Rectal smooth muscle tissue (tissue), 1 donor: ENCODE measurements at regions not wholly inside any gene's neighbourhood (a gene's known extent, or its start where the extent isn't known, plus 50 kb on each side); places are given as distances from the start of the nearest gene placed in this dataset.

ENCODE experiments used
- H3K27ac ChIP-seq: one replicate; pipeline ENCODE4 v1.7.0; 2013; ENCODE audit warnings: low read depth, low read length, inconsistent platforms
- H3K27me3 ChIP-seq: one replicate; pipeline ENCODE4 v1.7.0; 2013; ENCODE audit warnings: low read length; ENCODE audit not compliant: control insufficient read depth, insufficient read depth
- H3K36me3 ChIP-seq: one replicate; pipeline ENCODE4 v1.7.0; 2013; ENCODE audit warnings: low read length; ENCODE audit not compliant: control insufficient read depth, insufficient read depth
- H3K4me1 ChIP-seq: one replicate; pipeline ENCODE4 v1.7.0; 2013; ENCODE audit warnings: low read length; ENCODE audit not compliant: control insufficient read depth, insufficient read depth
- H3K4me3 ChIP-seq: one replicate; pipeline ENCODE4 v1.7.0; 2013; ENCODE audit warnings: low read length
- H3K9ac ChIP-seq: one replicate; pipeline ENCODE4 v1.7.0; 2013; ENCODE audit warnings: low read length

DNA sequence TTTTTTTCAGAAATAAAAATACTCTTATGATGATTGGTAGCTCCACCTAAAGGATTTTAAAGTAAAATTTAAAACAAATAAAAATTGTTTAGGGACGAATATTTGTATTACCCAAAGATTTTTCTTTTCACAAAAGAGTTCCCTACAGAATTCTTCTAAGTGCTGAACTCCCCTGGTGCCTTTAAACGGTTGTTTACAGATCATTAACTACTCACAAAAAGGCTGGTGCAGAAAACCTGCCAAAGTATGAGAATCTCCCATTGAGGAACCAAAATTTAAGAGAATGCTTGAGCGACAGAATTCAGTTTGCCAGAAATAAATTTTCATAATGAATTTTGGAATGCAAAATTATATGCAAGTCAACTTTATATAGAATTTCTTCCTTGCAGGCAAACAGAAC lies 497.8 kb upstream of the NR2F2 start:
- Histone ChIP-seq H3K36me3 (no peaks in the 10 kb centered on the region), H3K9ac (no peak overlapping the region), H3K27ac (no peak overlapping the region), H3K27me3 (no peaks in the 10 kb centered on the region), H3K4me1 (no peaks in the 10 kb centered on the region), H3K4me3 (no peak overlapping the region)

DNA sequence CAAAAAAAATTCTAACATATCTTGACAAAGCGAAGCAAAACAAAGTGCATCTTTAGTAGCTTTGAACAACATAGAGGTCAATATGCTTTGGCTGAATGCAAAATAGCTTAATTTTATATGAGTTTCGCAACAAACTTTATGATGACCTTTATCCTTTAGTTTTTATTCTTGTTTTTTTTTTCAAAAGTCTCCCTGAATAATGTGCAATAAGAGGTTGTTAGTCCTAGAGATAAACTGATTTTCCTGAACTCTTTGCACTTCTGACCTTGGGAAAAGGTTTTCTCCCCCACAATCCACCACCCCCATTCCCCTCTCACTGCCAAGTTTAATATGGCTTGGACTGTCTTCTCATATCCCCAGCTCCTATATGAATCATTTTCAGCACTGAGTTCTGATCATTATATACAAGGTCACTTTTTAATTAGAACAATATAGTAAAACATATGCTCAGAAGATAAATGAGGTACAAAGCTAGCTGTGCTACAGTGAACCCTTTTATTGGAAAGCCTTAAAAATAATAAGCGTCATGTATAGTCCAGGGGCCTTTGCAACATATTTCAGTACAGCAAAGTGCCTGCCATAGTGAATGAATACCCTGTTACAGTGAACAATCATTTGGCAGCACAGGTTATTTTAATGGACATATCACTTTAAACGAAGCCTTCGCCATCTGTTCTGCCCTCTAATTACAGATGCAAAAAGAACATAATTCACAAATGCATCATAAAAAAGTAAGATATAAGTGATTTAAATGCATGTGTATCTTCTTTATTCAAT lies 496.3 kb upstream of the NR2F2 start:
- Histone ChIP-seq H3K27ac (no peak overlapping the region), H3K36me3 (no peaks in the 10 kb centered on the region), H3K4me1 (no peaks in the 10 kb centered on the region), H3K9ac (no peak overlapping the region), H3K4me3 (no peak overlapping the region), H3K27me3 (no peaks in the 10 kb centered on the region)

DNA sequence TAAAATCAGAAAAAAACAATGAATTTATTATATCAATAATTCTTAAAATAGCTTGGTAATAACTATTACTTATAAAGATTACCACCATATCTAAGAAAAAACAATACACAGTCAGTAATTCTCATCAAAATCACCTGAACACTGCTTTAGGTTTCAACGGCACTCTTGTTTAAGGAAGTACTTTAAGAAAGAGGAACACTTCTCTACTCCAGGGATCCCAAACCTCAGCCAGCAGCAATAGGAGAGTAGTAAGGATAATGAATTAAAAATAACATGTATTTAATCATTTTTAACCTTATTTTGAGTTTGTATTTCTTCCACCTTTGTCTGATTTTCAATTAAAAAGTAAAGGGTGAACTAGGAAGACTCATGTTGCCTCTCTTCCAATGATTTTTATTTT lies 494.0 kb upstream of the NR2F2 start:
- no peak overlapping the region for H3K9ac ChIP-seq
- H3K27me3 ChIP-seq, result no peaks in the 10 kb centered on the region
- H3K27ac ChIP-seq, result no peak overlapping the region
- no peak overlapping the region for H3K4me3 ChIP-seq
- H3K36me3 ChIP-seq, result no peaks in the 10 kb centered on the region
- no peaks in the 10 kb centered on the region for H3K4me1 ChIP-seq

DNA sequence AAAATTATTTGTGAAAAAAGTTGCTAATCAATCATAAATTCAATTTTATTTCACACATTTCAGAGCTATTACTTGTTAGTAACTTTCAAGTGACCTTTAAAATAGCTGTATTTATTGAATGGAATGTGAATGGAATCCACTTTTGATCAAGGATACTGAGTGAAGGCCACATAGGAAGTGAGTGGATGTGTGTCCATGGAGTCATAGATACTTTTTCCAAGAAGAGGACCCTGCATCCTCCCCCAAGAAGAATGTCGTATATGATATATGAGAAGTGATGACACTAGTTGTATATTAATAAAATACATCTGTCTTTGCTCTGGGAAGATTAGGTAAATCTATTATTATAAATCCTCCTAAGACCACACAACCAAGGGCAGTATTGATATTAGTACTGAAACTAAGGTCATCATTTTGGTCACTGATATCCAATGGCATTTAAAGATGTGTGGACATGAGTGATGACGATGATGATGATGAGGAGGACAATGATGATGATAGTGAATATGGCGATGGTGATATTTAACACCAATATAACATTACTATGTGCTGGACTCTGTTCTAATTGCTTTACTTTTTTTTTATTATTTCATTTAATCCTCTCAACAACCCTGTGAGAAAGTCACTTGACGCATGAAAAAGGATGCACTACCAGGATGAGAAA lies 493.0 kb upstream of the NR2F2 start:
- H3K36me3 ChIP-seq, result no peaks in the 10 kb centered on the region
- no peak overlapping the region for H3K4me3 ChIP-seq

DNA sequence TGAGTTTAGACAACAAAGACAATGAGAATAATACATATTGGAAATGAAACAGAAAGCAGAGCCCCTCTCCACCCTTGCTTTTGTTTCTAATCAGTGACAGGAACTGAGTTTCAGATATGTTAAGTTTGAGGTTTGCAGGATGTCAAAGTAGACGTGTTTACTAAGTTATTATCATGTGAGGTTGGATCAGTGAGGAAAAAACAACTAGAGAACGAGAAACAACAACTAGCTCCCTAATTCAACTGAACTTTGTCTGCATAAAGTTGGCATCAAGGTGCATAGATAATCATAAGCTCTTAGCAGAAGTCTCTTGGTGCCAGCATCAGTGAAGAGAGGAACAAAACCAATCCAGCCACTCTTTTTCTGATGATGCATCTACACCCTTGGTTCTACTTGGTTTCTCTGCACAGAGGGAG lies 491.1 kb upstream of the NR2F2 start:
- Histone ChIP-seq H3K4me1 (no peaks in the 10 kb centered on the region), H3K36me3 (no peaks in the 10 kb centered on the region), H3K27ac (no peak overlapping the region), H3K9ac (no peak overlapping the region), H3K27me3 (no peaks in the 10 kb centered on the region), H3K4me3 (no peak overlapping the region)

More for the DNA sequence above, 493.0 kb upstream of the NR2F2 start:
- Histone ChIP-seq H3K27me3 (no peaks in the 10 kb centered on the region), H3K4me1 (no peaks in the 10 kb centered on the region), H3K9ac (no peak overlapping the region), H3K27ac (no peak overlapping the region)

DNA sequence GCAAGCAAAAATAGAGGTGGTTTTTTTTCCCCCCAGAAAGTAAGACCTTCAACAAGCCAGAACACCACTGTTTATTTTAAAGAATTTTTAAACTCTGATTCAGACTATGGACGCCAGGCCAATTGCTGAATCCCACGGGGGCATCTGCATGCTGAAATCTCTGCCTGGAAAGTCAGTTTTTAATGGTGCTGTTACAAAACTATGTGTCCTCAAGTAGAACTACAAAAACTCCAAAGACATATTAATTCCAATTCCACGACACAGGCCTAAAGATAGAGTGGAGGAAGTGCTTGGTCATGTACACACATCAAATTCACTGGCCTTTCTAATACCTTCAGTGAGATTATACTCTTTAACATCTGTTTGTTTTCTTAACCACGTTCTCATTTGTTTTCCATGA lies 490.5 kb upstream of the NR2F2 start:
- no peak overlapping the region for H3K4me3 ChIP-seq
- no peaks in the 10 kb centered on the region for H3K27me3 ChIP-seq
- H3K27ac ChIP-seq, result peak overlapping the region; percentile 43
- no peaks in the 10 kb centered on the region for H3K4me1 ChIP-seq
- H3K36me3 ChIP-seq, result no peaks in the 10 kb centered on the region
- H3K9ac ChIP-seq, result no peak overlapping the region

DNA sequence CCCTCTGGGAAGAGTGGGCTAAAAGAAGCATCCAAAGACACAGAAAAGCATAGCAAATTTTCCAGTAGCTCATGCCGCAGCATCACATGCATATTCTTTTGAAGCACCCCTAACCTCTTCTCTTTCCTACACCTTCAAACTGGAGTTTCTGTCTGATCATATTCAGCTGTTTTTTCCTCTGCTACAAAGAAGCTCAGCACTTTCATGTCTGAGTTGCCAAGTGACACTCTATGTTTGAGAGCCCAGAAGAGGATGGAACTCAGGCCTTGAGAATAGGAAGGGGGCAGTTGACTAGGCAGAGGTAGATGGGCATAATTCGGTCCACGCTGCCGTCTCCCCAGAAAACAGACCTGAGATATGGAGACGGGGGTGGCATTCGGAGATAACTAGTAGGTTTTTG lies 489.6 kb upstream of the NR2F2 start:
- H3K36me3 ChIP-seq, result no peaks in the 10 kb centered on the region
- no peaks in the 10 kb centered on the region for H3K4me1 ChIP-seq
- no peaks in the 10 kb centered on the region for H3K27me3 ChIP-seq
- no peak overlapping the region for H3K9ac ChIP-seq
- no peak overlapping the region for H3K4me3 ChIP-seq
- H3K27ac ChIP-seq, result no peak overlapping the region

DNA sequence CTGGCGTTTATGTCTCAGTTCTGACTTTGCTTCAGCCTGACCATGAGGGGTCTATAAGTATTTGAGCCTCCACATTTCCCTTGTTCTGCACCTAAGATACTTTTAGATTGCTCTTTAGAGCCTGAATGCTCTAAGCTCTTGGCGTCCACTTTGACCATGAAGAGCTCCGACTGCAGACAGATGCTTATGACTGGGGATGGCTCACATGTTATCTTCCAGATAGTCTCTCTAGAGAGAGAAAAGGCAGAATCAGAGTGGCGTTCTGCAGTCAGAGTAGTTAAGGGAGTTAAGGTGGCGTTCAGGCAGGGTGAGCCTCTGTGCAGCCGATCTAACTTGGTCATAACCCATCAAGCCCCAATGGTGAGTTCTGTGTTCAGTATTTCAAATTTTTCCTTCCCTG lies 487.9 kb upstream of the NR2F2 start:
- H3K4me3 ChIP-seq, result no peak overlapping the region
- no peaks in the 10 kb centered on the region for H3K27me3 ChIP-seq
- no peaks in the 10 kb centered on the region for H3K36me3 ChIP-seq
- no peak overlapping the region for H3K27ac ChIP-seq
- no peaks in the 10 kb centered on the region for H3K4me1 ChIP-seq
- no peak overlapping the region for H3K9ac ChIP-seq

DNA sequence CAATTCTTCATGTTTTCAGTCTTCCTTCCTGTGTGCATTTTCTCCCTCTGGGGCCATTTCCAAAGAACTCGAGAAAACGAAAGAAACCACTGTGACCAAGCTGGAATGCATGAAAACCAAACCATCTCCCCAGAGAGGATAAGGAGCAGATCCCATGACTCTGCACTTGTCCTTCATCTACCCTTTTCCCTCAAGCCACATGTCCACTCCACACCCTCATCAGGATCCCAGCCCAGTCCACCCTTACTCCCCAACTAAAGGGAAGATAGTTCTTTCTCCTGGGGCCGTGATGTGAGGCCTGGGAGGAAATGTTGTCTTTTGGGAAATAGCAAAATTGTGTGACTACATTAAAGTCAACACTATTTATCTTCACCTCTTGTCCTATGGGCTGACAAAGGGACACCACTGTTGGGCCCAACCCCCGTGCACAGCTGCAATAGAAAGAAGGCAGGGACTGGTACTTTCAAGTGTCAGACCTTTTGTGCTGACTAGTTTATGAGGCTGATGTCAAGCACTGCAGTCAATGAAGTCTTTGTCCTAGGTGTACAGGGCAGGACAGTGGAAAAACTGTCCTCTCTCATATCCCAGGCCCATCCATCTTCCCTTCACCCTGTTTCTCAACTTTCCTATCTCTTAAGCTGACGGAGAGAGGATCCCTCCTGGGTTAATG lies 487.1 kb upstream of the NR2F2 start:
- Histone ChIP-seq H3K36me3 (no peaks in the 10 kb centered on the region), H3K27ac (no peak overlapping the region), H3K4me3 (no peak overlapping the region), H3K9ac (no peak overlapping the region), H3K27me3 (no peaks in the 10 kb centered on the region), H3K4me1 (no peaks in the 10 kb centered on the region)

DNA sequence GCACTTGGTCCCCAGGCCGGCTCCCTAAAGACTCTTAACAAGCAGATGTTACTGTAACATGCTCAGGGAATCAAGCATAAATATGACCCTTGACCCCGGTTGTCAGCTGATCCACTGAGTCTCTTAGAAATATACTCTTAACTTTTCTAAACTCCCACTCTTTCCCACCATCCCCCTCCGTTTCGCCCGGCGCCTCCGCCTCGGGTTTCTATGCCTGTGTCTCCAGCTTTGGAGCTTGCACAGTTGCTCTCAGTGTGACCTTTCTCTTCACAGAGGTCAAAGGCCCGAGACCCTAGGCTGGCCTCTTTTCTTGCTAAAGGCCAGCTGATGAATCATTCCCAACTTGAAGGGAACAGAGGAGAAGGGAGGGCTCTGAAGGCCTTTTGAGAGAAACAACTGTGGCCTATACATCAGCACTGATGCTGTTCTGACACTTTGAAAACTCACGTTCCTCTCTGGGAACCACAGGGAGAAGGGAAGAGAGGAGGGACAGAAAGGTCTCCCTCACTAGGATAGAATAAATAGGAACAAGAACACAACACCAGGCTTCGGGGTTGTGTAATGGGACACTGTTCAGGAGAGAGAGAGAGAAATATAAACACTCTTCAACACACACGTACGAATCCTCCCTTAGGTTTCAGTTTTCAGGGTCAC lies 484.5 kb upstream of the NR2F2 start:
- H3K27me3 ChIP-seq, result no peaks in the 10 kb centered on the region
- no peak overlapping the region for H3K9ac ChIP-seq
- no peak overlapping the region for H3K27ac ChIP-seq
- H3K4me1 ChIP-seq, result no peaks in the 10 kb centered on the region
- H3K36me3 ChIP-seq, result no peaks in the 10 kb centered on the region
- no peak overlapping the region for H3K4me3 ChIP-seq

DNA sequence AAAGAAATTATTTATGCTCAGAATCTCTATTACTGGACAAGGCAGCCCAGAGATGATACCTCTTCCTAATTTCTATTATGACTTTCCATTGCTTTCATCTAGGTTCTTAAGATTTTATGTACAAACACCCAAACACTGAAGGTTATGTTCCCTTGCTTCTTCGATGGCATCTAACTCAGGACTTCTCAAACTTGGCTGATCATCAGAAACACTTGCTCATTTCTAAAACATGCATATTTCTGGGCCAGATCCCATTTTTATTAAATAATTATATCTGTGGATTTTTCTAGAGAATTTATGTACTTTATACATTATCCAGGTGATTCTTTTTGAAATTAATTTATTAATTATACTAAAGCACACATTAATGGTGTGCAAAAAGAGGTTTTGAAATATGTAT lies 482.4 kb upstream of the NR2F2 start:
- Histone ChIP-seq H3K9ac (no peak overlapping the region), H3K27ac (no peak overlapping the region)

DNA sequence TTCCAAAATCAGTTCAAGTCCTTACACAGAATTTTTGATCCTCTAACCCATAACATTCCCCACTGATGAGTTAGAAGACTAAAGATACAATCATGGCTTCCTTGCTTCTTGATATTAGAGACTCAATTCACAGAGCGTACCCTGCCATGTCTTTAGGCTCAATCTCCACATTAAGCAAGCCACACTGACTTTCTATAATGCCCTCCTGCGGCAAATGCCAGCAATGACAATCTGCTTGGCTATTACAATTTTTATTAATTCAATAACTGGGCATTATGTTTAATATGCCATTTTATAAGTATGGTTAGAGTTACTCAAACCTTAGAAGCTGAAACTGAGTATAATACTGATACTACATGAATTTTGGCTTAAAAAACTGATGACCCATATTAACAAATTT lies 479.7 kb upstream of the NR2F2 start:
- H3K27me3 ChIP-seq, result no peaks in the 10 kb centered on the region
- H3K27ac ChIP-seq, result no peak overlapping the region
- H3K36me3 ChIP-seq, result no peaks in the 10 kb centered on the region
- H3K9ac ChIP-seq, result no peak overlapping the region
- H3K4me3 ChIP-seq, result no peak overlapping the region
- no peaks in the 10 kb centered on the region for H3K4me1 ChIP-seq

More for the DNA sequence above, 482.4 kb upstream of the NR2F2 start:
- Histone ChIP-seq H3K4me3 (no peak overlapping the region), H3K36me3 (no peaks in the 10 kb centered on the region), H3K27me3 (no peaks in the 10 kb centered on the region), H3K4me1 (no peaks in the 10 kb centered on the region)
